ENCODE measurements at regions not wholly inside any gene's neighbourhood (a gene's known extent, or its start where the extent isn't known, plus 50 kb on each side); places are given as distances from the start of the nearest gene placed in this dataset.

GRCh38 chr2:60097298-60097697, 456.2 kb downstream of the BCL11A start:
- TF ChIP-seq CTCF (IDR thresholded peaks at IDR 0.05) (no peak), POLR2A (IDR thresholded peaks at IDR 0.05) (no peak)
